GM18870 (cell line): ENCODE measurements at regions not wholly inside any gene's neighbourhood (a gene's known extent, or its start where the extent isn't known, plus 50 kb on each side); places are given as distances from the start of the nearest gene placed in this dataset.
"Not testable (repeated sequence)": the region's sequence is repeated elsewhere in the genome, so short reads cannot be mapped to it uniquely, and the experiment has no call there.

Source experiments
- ATAC-seq: cut with Tn5 transposase; IDR thresholded peaks from one replicate; pipeline ENCODE4 v1.9.1; 2021; ENCODE audit warnings: moderate library complexity; ENCODE audit not compliant: unreplicated experiment

DNA sequence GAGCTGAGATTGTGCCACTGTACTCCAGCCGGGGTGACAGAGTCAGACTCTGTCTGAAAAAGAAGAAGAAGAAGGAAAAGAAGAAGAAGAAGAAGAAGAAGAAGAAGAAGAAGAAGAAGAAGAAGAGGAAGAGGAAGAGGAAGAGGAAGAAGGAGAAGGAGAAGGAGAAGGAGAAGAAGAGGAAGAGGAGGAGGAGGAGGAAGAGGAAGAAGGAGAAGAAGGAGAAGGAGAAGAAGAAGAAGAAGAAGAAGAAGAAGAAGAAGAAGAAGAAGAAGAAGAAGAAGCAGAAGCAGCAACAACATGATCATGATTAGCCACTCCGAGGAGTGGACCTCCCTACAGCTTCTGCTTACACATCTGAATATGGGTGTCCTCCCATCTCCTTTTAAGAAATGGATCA is 100.6 kb upstream of the GATA6 start:
- ATAC-seq: not testable (repeated sequence)

DNA sequence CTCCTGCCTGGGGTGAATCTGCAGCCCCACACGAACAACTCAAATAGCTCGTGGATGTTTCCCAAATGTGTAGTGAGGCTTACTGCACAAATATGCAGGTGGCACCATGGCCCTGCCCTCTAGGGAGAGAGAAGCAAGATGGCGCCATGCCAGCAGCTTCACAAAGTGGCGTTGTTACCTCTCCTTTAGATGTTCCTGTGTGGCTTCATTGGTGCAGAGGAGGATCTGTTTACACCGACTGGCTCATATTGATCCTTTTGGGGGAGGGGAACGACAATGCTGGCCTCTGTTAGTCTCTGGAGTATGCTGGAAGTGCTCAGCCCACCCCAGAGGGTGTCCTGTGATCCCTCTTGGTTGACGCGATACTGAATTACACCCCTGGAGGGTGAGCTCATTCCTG is 99.5 kb upstream of the GATA6 start:
- no peak for ATAC-seq

DNA sequence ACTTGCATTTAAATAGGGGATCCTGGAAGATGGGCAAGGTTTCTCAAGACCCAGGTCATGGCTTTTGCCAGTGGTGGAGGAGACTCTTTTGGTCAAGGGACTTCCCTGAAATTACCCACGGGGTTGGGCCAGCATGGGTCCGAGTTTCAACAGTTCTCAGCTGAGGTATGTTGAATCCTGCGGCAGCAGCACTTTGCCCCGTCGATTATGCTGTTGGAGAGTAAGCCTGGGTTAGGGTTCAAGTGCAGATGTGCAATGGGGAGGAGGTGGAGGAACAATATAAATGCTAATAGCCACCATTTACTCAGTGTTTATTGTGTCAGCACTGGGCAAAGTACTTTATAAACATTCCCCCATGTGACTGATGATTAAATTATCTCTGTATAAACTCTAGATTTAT is 96.0 kb upstream of the GATA6 start:
- ATAC-seq: no peak

DNA sequence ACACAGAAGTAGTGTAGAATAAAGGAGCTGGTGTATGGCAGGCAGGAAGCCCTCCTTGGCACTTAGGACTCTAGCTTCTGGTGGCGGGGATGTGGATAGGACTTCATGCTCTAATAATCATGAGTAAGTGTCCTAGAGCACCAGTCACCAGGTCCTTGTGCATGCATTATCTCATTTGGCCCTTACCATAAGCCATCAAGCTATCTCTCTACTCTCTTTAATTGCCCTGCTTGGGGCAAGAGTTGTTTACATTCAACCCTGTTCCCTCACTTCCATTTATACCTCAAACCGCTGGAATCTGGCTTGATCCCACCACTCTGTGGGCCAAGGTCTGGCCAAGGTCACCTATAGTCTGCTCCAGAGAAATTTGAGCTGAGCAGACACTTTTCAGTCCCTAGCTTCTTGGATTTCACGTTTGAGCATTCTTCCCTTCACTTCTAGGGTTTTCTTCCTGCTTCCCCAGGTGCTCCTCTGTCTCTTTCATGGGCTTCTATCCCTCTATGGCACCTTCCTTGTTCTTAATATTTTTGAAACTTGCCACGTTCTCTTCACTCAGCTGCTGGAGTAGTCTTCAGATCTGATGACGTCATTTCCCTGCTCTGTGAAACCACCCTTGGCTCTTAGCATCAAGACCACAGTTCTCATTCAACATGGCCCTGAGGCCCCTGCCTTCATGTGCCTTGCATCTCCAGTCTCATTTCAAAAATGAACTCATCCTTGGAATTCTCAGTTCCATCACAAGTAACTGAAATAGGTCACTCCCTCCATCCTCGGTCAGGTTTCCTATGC is 94.9 kb upstream of the GATA6 start:
- no peak for ATAC-seq

DNA sequence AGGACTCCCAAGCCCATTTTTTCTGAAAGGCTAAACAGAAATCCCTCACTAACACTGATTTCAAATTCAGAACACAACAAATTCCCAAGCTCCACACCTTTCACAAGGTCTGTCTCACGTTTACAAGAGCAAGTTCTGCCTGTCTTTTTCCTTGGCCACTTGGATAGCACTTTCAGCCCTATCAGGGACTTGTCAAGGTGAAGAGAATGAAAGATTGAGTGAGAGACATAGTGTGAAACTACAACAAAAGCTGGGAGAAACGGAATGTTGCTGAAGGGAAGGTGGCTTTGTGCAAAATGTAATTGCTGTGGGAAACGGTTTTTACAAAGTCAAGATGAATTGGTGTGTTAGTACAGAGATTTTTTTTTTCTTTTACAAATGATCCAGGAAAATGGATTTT is 89.4 kb upstream of the GATA6 start:
- no peak for ATAC-seq

DNA sequence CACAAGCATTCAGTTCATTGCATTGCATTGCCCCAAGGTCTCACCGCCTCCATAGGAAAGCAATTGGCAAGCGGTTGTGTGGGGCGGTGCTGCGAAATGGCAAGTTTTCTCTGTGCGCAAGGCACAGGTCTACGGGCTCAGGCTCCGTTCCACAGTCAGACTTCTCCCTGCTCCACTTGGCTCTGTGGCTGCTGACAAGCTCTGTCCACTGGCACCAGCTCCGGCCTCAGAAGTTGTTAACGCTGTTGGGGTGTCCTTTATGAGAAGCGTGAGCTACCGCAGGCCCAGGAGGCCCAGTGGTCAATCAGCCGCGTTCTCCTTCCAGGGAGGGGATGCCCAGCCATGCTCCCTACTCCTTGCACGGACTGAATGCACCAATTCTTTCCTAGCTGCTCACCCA is 87.0 kb upstream of the GATA6 start:
- no peak for ATAC-seq

DNA sequence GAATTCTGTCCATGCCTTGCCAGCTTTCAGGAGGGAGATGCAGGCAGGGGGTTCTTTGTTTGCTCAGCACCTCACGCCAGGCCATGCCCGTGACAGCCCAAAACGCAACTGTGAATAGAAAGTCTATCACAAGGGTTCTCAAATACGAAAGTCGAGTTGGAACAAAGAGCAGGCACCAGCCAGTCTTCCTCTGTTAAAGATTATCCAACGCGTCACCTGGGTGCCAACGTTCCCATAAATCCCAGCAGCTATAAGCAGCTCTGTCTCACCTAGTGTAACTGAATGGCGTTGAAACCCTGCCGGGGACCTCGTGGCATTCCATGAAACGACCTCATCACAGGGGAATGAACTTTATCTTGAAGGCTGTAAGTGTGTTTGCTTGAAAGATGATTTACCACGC is 84.8 kb upstream of the GATA6 start:
- no peak for ATAC-seq

DNA sequence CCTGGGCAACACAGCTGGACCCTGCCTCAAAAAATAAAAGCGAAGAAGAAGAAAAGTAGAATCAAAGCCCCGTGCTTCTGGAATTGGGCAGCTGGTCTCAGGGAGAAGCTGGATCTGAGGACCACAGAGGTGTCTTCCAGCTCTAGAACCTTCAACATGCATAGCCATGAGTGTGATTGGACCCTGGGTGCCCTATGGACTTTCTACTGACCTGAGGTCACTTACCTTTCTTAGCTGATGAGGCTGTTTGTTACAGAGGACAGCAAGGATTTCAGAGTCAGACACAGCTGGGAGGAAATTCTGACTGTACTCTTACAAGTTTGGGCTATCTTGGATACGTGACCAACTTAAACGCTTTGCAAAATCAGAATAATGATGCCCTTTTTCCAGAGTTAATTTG is 82.4 kb upstream of the GATA6 start:
- no peak for ATAC-seq

DNA sequence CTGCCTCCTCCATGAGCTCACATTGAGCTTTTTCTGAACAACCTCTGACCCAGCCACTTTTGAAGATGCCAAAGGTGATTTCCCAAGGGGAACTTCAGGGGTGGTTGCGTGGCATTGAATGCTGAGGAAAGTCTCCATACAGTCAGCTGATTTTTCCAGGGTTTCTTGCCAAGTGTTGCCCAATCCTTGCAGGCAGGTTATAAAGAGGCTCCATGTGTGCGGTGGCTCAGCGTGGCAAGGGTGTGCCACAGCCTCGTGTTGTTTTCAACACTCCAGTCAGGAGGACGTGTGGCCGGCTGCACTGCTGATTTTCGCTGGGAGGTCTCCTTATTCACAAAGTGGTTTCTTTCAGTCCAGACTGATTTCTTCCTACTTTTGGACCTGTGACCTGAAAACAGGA is 81.4 kb upstream of the GATA6 start:
- no peak for ATAC-seq

DNA sequence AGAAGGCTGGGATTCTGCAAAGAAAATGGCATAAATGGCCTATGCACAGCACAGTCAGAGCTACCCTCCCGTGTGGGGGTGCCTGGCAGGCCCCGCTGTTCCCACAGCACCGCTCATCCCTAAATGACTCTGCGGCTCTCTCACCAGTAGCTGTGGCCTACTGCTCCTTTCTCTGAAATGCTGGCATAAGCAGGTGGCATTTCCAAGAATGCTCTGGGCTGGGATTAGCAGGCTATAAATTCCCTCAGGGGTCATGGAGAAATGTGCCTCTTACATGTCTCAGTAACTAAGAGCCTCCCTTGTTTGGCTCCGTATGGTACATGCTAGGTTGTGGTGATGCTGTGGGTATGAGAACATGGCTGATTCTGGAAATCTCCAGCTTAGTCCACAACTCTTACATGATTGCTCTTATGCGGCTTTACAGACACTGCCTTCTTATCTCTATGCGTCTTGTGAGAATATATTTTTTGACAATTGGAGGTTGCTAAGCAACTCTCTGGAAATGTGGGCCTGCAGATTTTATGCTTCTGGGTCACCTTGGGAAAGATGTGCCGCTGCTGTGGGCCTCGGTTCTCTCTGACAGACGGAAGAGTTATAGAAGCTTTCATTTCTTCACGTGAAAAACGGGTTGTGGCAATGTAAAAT is 80.3 kb upstream of the GATA6 start:
- ATAC-seq: no peak

DNA sequence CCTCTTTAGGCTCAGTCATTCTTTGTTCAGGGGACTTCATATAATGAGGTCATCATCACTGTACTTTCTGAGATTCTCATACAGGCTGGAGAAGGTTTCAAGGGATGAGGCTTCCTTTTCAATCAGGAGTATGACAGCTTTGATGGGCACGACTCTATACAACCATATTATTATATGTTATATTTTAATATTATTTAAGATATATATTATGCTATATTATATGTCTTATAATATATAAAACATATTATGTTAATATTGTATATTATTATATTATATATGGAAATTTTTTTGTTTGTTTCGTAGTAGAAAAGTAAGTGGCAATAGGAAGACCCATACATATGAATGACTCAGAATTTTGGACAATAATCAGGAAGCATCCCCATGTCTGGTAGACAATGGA is 78.0 kb upstream of the GATA6 start:
- no peak for ATAC-seq

DNA sequence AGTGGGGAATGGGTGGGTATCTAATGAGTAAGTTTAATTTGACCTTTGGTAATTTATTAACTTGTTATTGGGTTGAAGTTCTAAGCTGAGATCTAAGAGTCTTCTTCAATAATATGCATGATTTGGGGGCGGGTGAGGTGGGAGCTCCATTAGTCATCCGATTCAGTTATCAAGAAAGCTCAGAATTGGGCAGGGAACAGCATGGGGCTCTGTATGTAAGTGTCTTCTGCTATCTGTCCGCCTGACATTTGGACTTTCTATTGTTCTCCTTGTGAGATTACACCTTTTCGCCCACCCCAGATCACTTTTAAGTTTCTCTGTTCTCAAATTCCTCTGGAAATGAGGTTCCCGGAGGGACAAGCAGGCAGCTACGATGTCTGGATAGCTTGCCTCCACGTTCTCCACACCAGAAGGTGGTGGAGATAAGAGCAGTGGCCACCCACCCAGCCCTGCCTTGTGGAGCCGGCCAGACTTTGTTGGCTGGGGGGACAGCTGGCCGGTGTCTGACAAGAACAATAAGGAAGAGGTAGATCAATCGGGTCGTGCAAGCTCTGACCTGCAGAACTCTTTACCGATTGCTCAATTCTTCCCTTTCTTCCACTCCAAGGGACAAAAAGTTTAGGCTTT is 75.5 kb upstream of the GATA6 start:
- ATAC-seq: no peak

DNA sequence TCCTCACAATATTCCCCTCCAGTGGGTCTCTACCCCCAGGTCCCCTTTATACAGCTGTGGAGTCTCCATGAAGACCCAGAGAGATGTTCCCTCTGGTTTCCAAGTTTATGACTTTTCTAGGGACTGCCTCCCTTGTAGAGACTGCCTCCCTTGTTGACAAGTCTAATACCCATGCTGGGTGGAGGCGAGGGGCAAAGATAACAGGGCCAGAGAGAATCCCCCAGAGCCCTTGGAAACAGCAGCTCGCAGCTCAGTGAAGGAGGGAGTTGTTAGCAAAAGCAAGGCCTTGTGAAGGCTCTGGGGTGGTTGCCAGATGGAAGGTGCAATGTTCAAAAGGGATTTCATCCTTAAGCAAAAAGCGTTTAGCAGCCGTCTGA is 75.0 kb upstream of the GATA6 start:
- no peak for ATAC-seq

DNA sequence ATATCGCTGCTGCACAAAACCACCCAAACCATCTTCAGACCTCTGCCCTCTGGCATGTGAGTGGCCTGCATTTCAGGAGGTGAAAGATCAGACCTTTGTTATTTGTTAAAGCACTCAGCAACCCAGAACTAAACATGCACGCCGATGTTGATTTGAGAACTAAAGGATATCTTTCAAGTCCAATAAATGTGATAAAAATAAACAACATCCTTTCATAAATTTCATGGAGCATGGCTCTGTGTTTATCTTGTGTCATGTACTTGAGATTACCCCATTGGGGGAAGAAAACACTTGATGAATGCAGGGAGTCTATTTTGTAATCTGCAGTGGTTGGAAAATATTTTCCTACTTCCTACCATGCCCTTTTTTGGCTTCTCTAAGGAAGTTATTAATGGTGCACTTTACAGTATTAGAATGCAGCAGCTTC is 70.8 kb upstream of the GATA6 start:
- no peak for ATAC-seq

DNA sequence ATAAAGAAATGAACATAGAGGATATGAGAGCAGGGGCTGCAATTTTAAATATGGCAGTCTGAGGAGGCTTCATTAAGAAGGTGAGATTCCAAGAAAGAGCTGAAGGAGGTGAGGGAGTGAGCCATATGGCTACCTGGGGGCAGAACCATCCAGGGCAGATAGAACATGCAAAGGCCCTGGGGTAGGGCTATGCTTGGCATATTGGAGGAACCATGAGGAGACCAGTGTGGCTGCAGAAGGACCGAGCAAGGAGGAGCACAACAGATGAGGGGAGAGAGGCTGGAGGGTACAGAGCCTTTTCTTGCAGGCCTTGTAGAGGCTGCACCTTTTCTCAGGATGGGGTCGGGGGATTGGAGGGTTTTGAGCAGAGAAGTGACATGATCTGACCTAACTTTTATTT is 69.5 kb upstream of the GATA6 start:
- no peak for ATAC-seq

DNA sequence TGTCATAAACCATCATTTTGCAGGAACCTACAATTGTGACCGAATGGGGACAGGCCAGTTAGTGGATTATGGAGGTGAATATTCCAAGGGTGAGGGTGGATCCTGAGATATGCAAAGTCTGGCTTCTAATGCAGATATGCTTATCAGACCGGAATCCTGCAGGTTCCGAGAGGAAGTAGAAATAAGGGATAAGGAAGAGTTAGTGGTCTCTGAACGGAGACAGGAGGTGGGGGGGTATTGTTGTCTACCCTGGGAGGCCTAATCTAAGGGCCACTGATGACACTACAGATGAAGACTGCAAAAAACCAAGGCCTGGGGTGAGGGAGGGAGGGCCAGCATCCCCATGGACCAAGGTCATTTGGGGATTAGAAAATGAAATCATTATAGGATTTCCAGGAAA is 67.7 kb upstream of the GATA6 start:
- ATAC-seq: no peak

DNA sequence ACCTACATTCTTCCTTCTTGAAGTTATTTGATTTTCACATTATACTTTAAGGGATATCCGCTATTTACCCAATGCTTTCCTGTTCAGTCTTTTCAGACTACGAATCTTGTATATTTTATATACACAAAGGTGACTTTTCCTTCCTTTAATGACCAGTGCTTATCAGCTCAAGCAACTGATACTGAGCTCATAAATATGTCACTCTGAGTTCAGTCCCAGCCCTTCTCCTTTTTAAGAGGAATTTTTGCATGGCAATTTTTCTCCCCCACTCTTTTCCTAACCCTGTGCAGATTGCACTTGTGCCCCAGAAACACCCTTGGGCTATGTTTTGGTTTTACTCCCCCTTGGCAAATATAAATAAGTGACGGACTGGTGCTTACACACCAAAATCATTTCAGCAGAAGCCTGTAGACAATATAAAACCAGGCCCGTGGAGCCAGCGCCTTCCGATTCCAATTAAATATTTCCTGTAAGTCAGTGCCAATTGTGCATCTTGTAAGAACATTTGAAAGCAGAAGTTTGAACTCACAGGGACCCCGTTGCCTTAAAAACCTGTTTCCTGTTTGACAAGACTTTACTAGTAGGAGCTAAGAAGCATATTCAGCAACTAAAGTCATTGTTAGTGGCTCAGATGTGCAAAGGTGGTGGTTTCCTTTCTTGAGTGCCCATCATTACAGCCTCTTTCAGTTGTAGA is 66.3 kb upstream of the GATA6 start:
- no peak for ATAC-seq

DNA sequence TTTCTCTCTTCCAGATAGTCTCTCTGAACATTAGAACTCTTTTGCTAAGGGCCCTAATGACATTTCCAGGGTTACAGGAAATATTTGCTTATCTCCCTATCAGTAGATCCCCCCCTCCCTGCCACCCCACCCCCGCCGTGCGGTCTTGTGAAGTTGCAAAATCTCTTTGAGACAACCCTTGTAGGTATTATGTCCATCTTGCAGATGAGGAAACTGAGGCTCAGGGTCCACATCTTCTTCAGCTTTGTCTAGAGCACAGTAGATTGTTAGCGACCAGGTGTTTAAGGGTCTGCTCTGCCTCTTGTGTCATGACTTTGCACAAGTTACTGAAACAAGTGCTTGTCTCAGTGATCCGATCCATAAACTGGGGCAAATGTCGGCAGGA is 65.8 kb upstream of the GATA6 start:
- no peak for ATAC-seq

DNA sequence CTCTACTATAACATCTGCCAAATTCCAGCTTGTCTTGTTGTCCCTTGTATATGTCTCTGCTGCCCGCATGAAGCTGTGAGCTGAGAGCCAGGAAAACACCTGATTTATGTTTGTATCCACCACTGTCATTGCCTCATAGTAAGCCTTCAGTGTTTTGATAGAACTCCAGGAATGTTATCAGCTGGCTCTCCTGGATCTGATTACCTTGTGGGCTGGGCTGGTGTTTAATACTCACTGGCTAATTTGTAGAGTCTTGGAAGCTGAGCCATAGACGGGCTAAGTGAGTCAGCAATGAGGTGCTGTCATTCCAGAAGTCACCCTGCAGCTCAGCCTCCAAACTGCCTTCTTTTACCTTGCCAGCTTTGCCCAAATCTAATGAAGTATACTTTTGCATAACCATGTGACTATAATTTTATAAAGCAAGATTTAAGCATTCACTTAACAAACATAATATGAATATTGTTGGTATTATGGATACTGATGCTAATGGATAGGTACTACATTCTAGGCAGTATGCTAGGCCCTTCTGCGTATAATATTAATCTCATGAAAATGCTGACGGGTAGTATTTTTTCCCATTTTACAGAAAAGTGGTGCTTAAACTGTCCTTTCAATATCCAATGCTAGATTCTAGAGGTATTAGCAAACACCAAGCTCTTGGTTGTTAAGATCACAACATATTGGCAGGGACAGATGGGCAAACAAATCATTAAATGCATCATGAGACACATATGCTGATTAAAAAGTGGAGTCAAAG is 62.7 kb upstream of the GATA6 start:
- ATAC-seq: no peak

DNA sequence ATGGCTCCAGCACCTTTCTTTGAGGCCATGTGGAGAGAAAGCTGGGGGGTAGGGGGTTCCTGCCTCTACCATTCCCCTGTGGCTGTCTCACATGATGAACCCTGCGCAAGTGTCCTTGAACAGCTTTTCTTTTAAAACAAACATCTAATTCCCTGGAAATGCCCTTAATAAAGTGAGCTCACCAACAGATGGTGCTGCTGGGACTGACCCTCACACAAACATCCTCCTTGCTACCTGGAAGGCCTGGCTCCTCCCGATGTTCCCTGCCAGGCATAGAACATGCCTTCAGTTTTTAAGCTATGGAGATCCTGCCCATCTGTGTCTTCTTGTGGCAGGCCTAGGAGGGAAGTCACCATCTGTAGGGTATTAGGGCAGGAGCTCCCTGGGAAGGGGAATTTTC is 60.7 kb upstream of the GATA6 start:
- no peak for ATAC-seq

DNA sequence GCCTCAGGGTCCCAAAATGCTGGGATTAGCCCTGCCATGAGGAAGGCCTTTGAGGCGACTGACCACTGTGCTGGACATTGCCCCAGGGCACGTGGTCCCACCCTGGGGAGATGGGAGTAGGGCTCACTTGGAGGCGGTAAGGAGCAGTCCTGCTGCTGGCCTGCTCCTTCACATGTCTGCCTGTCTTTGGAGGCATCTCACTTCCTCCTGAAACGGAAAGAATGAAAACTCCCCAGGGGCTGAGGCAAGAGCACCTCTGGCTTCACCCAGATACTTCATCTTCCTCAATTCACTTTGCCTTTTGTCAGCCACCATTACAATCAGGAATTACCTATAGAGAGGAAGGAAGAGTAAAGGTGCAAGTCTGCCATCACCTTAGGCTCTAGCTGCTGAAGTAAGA is 59.9 kb upstream of the GATA6 start:
- no peak for ATAC-seq
